ENCODE measurements at regions not wholly inside any gene's neighbourhood (a gene's known extent, or its start where the extent isn't known, plus 50 kb on each side); places are given as distances from the start of the nearest gene placed in this dataset.

GRCh38 chr3:68088636-68089035 lies 434.2 kb upstream of the SUCLG2 start:
- DNase-seq (ENCODE audit: low read depth), result no peak
- H3K4me3 ChIP-seq (ENCODE audit: low read length), result no peak overlapping the region
- TF ChIP-seq, protein P1, sequence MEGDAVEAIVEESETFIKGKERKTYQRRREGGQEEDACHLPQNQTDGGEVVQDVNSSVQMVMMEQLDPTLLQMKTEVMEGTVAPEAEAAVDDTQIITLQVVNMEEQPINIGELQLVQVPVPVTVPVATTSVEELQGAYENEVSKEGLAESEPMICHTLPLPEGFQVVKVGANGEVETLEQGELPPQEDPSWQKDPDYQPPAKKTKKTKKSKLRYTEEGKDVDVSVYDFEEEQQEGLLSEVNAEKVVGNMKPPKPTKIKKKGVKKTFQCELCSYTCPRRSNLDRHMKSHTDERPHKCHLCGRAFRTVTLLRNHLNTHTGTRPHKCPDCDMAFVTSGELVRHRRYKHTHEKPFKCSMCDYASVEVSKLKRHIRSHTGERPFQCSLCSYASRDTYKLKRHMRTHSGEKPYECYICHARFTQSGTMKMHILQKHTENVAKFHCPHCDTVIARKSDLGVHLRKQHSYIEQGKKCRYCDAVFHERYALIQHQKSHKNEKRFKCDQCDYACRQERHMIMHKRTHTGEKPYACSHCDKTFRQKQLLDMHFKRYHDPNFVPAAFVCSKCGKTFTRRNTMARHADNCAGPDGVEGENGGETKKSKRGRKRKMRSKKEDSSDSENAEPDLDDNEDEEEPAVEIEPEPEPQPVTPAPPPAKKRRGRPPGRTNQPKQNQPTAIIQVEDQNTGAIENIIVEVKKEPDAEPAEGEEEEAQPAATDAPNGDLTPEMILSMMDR (conservative IDR thresholded peaks at IDR 0.05; ENCODE audit: low read length), result no peak

DNA sequence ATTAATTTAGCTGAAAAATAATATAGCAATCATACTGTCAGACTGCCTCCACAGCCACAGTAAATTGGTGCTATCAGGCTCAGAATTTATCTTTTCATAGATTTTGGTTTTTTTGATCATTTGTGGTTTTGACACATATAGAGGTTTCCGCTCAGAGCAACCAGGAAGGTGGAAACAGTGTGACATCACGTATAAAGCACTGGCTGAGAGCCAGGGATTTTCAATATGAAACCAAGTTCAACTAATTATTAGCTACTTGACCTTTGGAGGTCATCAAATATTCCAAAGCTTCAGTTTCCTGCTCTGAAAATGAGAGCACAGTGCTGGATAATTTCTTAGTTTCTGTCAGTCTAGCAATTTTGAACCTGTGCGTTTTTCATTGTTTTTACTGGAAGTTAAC lies 433.8 kb upstream of the SUCLG2 start:
- TF ChIP-seq, protein P1 (conservative IDR thresholded peaks at IDR 0.05; ENCODE audit: low read length), result no peak
- DNase-seq (ENCODE audit: low read depth), result no peak
- no peak overlapping the region for H3K4me3 ChIP-seq (ENCODE audit: low read length)

- TF ChIP-seq, protein P1 (conservative IDR thresholded peaks at IDR 0.05; ENCODE audit: low read length), result no peak
- no peak overlapping the region for H3K4me3 ChIP-seq (ENCODE audit: low read length)
- no peak for DNase-seq (ENCODE audit: low read depth)
These were observed 417.6 kb upstream of the SUCLG2 start for GRCh38 chr3:68072062-68072461.

DNA sequence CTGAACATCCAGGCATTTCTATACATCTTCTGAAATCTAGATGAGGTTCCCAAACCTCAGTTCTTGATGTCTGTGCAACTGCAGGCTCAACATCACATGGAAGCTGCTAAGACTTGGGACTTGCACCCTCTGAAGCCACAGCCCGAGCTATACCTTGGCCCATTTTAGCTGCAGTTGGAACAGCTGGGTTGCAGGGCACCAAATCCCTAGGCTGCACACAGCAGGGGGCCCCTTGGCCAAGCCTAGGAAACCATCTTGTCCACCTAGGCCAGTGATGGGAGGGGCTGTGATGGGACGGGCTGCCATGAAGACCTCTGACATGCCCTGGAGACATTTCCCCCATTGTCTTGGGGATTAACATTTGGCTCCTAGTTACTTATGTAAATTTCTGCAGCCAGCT lies 415.8 kb upstream of the SUCLG2 start:
- TF ChIP-seq, protein P1 (conservative IDR thresholded peaks at IDR 0.05; ENCODE audit: low read length), result no peak
- H3K4me3 ChIP-seq (ENCODE audit: low read length), result no peak overlapping the region
- DNase-seq (ENCODE audit: low read depth), result no peak

DNA sequence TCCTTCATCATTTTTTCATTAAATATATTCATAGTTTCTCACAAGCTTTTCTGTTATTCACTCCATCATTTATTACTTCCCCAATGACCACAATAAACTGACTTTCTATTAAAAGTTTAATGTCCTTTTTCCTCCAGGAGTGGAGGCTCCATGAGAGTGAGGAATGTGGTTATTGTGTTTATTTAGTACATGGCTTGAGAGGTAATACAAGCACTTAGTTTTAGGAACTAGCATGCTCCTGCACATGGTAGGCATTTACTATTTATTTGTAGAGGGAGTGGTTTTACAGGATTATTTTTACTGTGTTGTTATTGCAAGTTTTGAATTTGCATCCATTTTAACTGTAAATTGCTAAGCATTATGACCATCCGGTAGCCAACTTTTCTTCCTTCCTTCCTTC lies 412.9 kb upstream of the SUCLG2 start:
- TF ChIP-seq, protein P1 (conservative IDR thresholded peaks at IDR 0.05; ENCODE audit: low read length), result no peak
- no peak for DNase-seq (ENCODE audit: low read depth)
- H3K4me3 ChIP-seq (ENCODE audit: low read length), result no peak overlapping the region

DNA sequence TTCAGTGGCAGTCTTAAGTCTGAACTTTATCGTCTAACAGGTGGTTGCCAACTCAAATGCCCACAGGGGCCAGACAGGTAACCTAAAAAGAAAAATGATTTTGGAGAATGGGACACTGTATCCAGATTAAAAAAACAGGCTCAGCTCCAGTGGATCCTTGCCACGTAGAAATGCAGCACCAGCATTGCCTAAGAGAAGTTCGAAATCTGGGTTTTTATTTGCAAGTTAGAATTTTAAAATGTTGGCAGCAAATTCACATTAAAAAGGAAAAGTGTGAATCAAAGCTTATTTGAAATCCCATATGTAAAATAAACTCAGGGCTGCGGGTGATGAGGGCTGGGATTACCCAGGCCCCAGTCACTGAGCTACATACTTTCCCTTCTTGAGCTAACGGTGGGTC lies 408.5 kb upstream of the SUCLG2 start:
- H3K4me3 ChIP-seq (ENCODE audit: low read length), result no peak overlapping the region
- TF ChIP-seq, protein P1 (conservative IDR thresholded peaks at IDR 0.05; ENCODE audit: low read length), result no peak
- DNase-seq (ENCODE audit: low read depth), result no peak

DNA sequence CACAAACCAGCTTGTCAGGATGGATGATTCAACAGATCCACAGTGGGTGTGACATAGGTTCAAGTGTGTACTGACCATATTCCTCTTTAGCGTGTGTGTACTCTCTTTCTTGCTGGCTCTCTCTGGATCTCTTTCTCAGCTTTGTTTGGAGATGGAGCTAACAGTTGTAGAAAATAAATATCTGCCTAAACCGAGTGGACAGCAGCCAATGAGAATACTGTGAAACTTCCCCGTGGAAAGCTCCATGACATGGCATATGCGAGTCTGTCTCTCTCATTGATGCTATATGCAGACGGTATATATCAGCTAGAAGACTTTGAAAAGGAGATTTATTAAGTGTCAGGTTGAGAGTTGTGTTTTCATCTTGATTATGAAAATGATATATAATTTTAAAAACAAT lies 406.5 kb upstream of the SUCLG2 start:
- H3K4me3 ChIP-seq (ENCODE audit: low read length), result no peak overlapping the region
- no peak for DNase-seq (ENCODE audit: low read depth)
- TF ChIP-seq, protein P1 (conservative IDR thresholded peaks at IDR 0.05; ENCODE audit: low read length), result no peak
